ENCODE measurements at regions not wholly inside any gene's neighbourhood (a gene's known extent, or its start where the extent isn't known, plus 50 kb on each side); places are given as distances from the start of the nearest gene placed in this dataset.

DNA sequence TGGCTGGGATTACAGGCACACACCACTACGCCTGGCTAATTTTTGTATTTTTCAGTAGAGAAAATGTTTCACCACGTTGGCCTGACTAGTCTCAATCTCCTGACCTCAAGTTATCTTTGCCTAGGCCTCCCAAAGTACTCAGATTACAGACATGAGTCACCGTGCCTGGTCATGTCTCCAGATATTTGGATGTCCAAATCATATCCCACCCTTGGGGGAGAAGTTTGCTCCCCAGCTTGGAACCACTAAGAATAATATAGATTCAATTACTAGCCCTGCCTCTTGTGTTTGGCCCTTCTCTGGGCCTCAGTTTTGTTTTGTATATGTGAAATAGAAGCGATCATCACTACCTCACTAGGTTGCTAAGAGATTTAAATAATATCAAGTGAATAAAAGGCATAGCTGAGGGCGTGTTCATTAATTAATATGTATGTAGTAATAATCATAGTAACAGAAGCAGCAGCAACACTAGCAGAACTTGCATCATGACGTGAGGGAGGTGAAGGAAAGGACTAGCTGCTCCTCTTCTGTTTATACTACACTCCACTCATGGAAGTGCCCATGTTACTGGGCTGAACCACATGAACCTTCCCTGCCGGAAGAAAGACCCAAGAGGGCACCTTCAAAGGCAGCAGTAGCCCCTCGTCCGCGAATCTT is 253.6 kb upstream of the XYLT1 start:
- DNase-seq: no peak

DNA sequence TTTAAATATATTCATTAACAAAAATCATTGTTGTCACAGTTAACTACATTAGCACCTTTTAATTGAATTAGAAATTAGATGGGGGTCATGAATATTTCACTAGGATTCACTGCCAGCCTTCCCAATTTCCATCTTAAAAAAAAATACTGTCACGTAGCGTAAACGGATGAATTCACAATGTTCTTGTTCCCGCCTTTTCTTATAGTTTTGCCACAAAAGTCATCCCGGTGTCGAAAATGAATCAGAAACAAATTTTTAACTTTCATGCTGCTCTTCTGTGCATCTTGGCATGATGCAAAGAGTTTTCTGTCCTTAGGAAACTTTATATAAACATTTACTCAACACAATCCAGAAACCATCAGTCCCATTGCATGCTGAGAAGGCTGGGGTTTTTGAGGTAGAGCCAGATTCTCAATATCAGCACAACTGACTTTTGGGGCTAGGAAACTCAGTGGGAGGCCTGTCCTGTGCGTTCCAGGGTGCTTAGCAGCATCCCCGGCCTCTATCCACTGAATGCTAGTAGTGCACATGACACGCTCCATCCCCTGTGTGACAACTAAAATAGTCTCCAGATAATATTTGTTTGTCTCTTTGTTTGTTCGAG is 252.9 kb upstream of the XYLT1 start:
- no peak for DNase-seq

DNA sequence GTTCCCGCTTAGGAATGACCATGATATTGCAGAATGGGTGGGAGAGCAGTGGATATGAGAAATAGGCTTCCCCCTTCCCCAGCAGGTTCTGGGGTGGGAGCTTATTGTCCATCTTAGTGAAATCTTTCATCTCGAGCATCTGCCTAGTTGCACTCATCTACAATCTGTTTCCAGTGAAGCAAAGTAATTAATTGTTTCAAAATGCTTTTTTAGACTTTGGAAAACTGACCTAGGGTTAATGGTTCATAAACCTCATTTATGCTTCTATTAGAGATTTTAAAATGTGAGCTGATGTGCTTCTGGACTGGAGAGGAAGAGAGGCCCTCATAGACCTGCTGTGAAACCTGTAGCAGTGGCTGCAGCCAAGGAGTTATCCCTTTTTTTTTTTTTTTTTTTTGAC is 247.7 kb upstream of the XYLT1 start:
- DNase-seq: no peak

DNA sequence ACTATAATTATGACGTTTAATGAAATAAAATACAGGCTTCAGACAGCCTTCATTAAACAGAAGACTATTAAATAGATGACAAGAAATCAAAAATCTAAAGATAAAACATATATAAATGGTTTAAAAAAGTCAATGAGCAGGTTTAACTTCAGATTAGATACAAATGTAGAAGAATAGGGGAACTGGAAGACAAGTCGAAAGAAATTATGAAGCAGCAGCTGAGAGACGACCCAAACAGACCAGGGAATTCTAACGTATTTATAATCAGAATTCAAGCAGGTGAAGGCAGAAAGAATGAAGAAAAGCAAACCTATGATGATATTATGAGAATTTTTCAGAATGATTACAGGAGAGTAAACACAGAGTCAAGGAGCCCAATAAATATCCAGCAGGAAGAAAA is 235.1 kb upstream of the XYLT1 start:
- DNase-seq: no peak

DNA sequence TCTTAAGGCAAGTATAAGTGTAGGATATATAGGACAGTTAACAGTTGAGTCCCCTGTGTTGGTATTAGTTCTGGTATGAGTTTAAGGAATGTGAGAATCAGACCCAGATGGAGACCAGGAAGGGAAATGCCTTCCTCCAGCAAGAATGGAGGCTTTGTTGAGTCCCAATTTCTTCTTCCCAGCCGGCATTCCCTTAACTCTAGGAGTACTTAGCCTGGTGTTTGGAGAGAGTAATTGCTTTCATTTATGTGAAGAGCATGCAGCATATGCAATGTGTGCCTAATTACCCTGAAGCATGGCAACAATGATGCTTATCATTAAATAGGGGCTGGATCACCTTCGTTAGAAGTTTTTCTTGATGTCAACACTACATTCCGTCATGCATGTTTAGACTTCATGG is 225.9 kb upstream of the XYLT1 start:
- no peak for DNase-seq

DNA sequence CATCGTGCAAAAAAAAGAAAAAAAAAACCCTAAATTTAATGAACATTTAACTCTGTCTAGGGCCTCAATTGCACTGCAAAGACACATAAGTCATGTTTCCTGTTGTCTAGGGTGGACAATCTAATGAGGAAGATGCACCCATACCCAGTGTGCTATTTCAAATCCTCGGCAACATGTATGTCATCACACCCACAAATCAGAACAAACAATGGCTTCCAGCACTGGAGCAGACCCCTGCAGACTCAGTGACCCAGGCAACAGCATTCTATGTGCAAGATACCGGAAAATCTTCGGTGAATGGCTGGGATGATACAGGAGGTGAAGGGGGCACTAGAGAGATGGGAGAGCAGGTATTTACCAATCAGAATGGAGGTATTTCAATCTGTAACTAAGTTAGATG is 221.7 kb upstream of the XYLT1 start:
- no peak for DNase-seq

DNA sequence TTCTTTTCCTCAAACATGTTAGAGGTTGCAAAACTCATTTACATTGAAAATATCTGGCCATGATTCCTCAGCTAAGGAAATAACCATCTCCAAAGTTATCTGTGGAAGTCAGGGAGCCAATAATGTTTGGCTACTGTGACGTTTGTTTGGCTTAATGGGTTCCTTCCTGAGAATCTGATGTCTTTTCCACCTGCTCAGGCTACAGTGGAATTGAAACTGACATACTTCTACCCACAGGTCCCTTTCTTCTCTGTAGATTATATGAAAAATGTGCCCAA is 221.1 kb upstream of the XYLT1 start:
- no peak for DNase-seq

DNA sequence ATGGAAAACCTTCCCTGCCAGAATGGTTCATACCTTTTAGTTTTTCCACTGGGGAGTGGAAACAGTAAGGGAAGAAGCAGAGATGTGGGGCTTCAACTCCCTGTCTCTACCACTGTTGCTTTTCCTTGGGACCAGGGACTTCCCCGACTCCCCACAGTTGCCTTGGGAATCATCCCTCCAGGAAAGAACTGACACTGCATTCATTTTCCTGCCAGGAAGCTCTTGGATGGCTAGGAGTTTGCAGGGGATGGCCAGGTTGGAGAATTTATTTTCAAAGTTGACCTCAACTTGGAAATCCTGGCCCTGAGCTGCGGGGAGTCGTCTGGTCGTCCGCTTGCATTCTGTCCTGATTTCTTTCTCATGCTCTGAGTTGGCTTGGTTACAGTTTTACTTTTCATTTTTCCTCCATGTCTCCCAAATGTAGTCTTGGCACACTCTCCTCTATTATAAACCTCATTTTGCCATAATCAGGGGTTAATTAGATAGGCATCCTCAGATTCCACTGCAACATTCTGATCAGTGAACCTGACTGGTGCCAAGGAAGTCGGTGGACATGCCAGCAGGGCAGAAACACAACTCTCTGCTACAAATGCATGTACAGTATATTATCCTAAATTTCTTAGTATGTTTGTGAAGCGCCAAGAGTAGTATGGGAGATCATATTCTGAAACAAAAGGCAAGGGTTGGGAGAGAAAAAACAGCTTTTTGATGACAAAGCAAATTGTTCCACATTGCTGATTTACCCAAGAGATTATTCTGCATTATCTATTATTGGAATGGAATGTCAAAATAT is 220.5 kb upstream of the XYLT1 start:
- DNase-seq: no peak

DNA sequence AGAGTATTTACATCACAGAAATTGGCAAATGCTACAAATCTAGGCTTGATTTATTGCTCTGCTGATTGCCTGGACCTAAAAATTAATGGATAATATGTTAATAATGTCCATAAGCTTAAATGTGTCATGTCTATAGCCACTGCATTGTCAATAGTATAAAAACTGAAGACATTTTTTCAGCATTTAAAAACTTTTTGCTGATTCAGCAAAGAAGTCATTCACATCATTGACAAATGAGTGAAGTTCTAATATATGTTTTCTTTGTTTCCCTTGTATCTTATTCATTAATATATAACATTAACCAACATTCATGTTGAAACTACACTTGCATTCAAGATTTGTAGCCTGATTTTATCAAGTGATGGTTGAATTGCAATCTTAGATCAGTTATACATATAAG is 214.7 kb upstream of the XYLT1 start:
- no peak for DNase-seq

DNA sequence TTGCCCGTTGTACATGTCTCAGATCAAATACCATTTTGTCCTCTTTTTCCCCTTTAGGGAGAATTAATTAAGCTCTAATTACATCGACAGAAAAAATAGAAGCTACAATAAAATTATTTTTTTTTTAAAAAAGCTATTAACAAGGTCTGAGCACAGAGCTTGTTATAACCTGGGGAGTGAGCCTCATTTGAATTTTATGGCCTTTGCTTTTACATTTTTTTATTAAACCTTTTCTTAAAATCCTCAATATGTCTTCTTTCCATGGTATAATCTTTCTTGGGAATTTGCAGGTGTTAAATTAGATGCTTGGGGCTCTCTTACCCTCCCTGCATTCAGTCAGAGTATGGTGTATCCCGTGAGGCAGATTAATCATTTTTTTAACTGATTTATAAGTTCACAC is 212.5 kb upstream of the XYLT1 start:
- DNase-seq: no peak

DNA sequence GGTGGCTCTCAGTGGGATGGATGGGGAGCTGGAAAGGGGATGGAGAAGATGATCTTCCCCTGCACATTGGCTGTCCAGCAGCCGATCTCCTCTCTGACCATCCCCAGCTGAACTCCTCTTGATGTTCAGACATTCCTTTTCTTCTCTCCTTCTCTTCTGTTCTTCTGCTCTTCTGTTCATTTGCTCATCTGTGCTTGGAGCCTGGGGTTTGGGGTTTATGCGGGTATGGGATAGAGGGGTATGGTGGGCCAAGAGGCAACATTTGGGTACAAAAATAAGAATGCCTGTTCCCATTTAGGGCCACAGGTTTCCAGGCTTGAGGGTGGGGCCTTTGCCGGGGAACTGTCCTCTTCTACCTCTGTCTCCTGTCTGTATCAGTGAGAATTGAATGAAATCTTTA is 205.4 kb upstream of the XYLT1 start:
- DNase-seq: no peak

DNA sequence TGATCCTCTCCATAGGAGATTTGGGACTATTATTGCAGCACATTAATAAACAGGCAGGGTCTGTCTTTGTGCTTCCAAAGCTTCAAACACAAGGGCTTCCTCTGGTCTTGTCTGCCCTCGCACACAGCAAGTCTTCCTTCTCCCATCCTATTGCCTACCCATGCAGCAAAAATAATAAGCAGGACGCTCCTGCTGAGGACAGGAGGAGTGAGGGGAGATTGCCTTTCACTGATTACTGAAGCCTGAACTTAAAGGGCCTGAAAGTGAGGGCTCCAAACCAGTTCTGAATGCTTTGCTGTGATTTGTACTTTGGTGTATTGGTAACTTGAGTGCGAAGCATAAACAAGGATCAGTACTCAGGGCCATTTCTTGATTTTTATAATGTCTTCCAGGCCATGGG is 197.6 kb upstream of the XYLT1 start:
- no peak for DNase-seq

DNA sequence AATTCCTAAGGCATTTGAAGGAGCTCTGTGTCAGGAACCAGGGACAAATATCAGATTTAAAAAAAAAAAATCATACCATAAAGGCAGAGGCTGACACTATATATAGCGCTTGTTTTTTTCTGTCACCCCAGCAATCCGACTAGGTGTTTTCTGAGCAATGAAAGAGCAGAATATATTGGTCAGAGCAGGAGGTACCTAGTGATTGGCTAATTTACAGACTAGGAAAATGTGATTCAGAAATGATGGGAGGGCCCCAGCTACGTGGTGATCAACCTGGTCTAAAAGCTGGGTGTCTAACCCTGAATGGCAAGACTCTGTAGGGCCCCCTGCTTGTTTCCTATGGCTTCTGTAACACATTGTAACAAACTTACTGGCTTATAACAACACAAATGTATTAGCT is 195.5 kb upstream of the XYLT1 start:
- DNase-seq: no peak

DNA sequence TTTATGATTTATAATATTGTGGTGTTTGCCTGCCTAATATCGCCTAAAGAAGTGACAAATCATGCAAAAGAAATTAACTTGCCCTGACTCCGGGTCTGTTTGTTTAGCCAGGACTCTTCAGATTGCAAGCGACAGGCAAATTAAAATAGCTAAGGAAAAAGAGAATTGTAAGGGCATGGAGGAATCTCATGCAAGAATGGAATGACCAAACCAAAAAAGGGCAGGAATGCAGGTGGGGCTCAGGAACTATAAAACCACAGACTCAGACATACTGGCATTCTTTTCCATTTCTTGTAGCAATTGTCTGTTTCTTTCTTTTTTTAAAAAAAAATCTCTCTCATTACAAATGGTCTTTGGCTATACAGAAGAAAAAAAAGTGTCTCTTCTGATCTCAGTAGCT is 188.1 kb upstream of the XYLT1 start:
- DNase-seq: no peak

DNA sequence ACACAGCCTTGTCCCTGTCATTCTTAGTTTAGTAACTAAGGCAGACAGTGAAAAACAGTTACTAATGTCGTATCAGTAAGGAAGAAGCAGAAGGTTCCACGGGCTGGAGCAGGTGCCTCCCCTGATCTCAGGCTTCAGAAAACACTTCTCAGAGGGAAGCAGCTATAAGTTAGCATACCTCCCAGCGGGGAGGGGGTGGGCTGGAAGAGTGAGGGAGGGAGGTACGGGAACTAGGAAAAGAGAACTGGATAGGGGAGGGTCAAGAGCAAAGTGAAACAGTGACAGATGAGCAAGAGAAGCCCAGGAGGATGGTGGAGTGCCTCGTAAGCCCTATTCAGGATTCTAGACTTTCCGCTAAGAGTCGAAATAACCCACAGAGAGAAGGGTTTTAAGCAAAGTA is 186.3 kb upstream of the XYLT1 start:
- no peak for DNase-seq

DNA sequence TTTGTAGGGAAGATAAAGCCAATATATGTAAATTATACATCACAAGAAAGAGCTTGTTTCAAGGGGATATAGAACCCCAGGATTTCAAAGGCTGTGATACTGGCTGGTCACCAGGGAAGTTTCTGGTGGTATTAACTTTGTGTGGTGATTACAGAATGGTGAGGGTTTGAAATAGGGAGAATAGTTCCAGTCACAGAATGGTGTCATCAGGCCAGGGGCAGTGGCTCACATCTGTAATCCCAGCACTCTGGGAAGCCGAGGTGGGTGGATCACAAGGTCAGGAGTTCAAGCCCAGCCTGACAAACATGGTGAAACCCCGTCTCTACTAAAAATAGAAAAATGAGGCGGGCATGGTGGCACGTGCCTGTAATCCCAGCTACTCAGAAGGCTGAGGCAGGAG is 183.8 kb upstream of the XYLT1 start:
- no peak for DNase-seq

DNA sequence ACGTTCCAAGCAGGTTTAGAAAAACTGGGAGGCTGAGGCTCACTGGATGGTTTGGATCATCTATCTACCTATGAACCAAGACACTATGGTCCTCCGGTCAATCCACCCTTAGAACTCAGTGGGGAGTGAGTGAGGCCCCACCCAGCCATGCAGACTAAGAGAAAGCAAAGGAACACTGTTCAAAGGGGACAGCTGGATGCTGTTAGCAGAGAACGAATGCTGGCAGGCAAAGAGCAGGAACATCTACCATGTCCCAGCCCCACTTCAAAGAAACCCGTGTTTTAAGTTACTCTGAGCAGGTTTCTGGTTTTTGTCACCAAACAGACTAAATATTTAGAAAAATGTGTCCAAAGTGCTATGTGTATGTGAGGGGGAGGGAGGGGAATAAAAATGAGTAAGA is 183.4 kb upstream of the XYLT1 start:
- no peak for DNase-seq

DNA sequence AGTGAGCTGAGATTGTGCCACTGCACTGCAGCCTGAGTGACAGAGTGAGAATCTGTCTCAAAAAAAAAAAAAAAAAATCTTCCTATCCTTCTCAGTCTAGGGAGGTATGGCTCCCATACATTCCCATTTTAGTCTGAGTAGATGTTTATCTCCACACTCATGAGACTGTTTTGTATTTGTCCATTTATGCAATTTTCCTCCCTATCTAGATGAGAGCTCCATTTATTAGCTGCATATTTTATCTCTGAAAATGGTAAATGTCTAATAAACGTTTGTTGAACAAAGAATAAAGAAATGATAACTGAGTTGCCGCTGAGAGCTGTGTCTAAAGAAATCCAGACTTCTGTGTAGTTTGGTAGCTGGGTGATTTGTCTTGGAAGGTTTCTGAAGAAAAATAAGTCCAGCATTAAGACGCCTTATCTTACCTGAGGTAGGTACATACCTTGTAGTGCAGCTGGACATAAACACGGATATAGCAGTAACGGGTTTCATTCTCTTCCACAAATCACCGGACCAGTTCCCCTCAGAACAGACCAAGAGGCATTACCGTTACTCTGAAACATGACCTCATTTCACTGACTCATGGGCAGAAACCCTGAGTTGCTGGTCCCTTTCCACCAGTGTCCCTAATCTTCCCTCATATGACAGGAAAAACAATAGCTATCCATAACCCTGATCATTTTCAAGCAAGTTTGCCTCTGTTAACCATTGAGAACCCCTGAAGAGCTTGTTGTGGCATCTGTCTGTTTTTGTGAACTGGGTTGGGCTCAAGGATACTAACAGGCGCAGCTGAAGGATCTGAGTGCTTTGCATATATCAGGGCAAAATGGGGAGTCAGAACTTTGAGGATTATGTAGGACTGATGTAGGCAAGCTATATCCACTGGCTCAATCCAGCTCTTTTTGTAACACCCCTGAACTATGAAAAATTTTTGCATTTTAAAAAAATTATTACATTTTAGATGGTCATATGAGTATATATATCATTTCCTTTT is 177.4 kb upstream of the XYLT1 start:
- no peak for DNase-seq

DNA sequence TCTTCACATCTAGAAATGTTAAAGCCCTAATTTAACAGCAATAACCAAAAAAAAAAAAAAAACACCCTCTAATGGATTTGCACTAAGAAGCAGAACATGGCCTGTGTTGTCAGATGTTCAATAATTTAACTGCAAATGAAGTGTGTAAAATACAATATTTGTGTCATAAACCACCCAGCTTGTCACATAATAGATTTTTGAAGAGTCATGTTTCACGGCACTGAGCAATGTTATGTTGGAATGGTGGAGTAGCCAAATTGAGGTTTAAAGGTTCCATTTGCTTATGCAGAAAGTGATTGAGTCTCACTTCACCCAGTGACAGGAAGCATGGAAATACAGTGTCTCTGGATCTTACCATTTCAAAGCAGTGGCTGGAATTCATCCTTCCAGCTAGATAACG is 173.2 kb upstream of the XYLT1 start:
- DNase-seq: no peak

DNA sequence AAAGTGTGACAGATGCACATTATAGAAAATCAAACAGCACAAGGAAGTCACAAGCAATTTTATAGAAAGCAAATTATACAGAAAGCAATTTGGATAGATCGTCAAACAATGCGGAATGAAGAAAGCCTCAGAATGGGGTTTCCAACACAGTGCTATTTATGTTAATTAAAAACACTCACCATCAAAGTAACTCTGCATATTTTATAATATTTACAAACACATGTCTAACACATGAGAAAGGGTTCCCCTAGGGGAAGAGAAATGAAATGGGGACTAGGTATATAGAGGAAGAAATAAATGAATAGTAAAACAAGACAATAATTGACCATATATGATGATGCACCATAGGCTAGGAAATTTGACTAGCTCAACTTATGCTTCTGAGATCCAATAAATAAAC is 171.2 kb upstream of the XYLT1 start:
- no peak for DNase-seq

DNA sequence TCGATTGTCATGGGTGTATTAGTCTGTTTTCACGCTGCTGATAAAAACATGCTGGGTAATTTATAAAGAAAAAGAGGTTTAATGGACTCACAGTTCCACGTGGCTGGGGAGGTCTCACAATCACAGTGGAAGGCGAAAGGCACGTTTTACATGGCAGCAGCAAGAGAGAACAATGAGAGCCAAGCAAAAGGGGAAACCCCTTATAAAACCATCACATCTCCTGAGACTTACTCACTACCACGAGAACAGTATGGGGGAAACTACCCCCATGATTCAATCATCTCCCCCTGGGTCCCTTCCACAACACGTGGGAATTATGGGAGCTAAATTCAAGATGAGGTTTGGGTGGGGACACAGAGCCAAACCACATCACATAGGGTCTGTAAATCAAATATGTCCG is 167.4 kb upstream of the XYLT1 start:
- DNase-seq: no peak

DNA sequence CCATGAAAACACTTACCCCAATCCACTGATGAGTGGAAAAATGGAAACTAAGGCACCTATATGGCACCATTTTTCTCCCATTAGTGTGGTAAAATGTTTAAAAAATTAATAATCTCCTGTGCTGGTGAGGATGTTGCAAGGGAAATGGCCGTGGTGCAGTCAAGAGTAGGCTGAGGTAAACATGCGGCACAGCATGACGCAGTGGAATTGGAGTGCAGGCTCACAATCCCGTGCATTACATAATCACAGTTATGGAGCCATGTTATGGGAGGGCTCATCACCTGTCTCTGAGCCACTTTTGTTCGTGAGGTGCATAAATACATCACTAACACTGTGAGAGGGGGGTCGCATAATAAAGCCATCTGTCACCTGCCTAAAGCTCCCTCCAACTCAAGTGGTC is 164.4 kb upstream of the XYLT1 start:
- no peak for DNase-seq

DNA sequence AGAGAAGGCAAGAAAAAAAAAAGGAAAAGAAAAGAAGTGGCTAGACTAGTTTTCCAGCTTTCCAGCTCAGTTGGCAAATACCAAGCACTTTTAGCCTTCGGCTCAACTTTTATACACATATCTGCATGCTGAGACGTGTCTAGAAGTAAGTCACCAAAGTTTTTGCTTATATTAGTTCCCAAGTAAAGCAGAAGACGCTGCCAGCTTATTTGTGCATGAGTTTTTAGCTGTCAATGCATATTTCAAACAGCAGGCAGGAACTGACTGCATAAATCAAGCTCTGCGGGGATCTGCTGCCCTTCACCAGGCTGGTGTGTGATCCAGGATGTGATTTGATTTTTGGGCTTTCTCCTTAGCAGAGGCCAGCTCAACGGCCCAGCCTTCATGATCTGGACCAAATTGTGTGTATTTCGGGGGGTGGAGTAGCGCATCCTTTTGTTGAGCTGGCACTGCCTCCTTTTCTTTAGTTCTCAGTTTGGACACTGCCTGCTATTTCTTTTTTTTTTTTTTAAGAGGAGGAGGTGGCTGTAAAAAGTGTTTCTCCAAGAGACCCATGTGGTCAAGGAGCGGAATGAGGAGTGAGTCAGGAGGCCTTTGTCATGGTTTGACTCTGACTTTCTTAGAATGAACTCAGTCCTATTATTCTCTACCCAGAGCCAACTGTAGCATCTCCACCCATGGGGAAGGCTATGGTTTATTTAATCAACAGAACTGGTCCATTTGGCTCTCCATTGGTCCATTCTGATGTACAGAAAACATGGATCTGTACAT is 162.6 kb upstream of the XYLT1 start:
- DNase-seq: no peak

All from activated CD4-positive, alpha-beta T cell treated with anti-CD3 and anti-CD28 coated beads for 1 hour (primary cell).